SJSA1 (cell line): ENCODE measurements at regions not wholly inside any gene's neighbourhood (a gene's known extent, or its start where the extent isn't known, plus 50 kb on each side); places are given as distances from the start of the nearest gene placed in this dataset.
A peak's percentile ranks its signal among the peaks of the same experiment; 100 is the strongest.
"Not testable (repeated sequence)": the region's sequence is repeated elsewhere in the genome, so short reads cannot be mapped to it uniquely, and the experiment has no call there.

Experiments
- DNase-seq, 2 experiments: peaks; one replicate each; pipeline ENCODE4 v3.0.0-alpha.2; 2015 to 2020; ENCODE audit warnings: low spot score in 2 of 2, low read depth in 1 of 2
- H3K27ac ChIP-seq: fragments of 250-450 bp; sonication (Bioruptor Pico); 2 replicates; pipeline ENCODE4 v1.5.1; 2020; ENCODE audit warnings: mild to moderate bottlenecking, moderate library complexity
- H3K27me3 ChIP-seq: fragments of 250-450 bp; sonication (Bioruptor Pico); replicated peaks from 2 replicates; pipeline ENCODE4 v1.5.1; 2020; ENCODE audit warnings: mild to moderate bottlenecking, moderate library complexity
- H3K36me3 ChIP-seq: fragments of 250-450 bp; sonication (Bioruptor Pico); 2 replicates; pipeline ENCODE4 v1.5.1; 2020; ENCODE audit warnings: mild to moderate bottlenecking
- H3K4me1 ChIP-seq: fragments of 250-450 bp; sonication (Bioruptor Pico); replicated peaks from 2 replicates; pipeline ENCODE4 v1.6.1; 2021; ENCODE audit warnings: mild to moderate bottlenecking
- H3K4me3 ChIP-seq: fragments of 250-450 bp; sonication (Bioruptor Pico); 2 replicates; pipeline ENCODE4 v1.5.1; 2020; ENCODE audit warnings: mild to moderate bottlenecking
- H3K9me3 ChIP-seq: fragments of 250-450 bp; sonication (Bioruptor Pico); replicated peaks from 2 replicates; pipeline ENCODE4 v1.5.1; 2020; ENCODE audit warnings: mild to moderate bottlenecking

- Histone ChIP-seq H3K27me3 (no peaks in the 10 kb centered on the region), H3K9me3 (no peaks in the 10 kb centered on the region), H3K4me3 (no peak overlapping the region), H3K4me1 (no peaks in the 10 kb centered on the region), H3K36me3 (no peaks in the 10 kb centered on the region), H3K27ac (no peak overlapping the region)
- no peak for DNase-seq
These were observed 182.6 kb upstream of the FZD8 start for GRCh38 chr10:35824704-35825103.

GRCh38 chr10:35822316-35822715, 180.2 kb upstream of the FZD8 start:
- Histone ChIP-seq H3K27me3 (no peaks in the 10 kb centered on the region), H3K27ac (no peak overlapping the region), H3K9me3 (no peaks in the 10 kb centered on the region), H3K36me3 (no peaks in the 10 kb centered on the region), H3K4me3 (no peak overlapping the region), H3K4me1 (no peaks in the 10 kb centered on the region)
- DNase-seq, result peak in 1 of 2 experiments; percentile 7

GRCh38 chr10:35821339-35821911, 179.3 kb upstream of the FZD8 start:
- Histone ChIP-seq H3K27me3 (no peaks in the 10 kb centered on the region), H3K4me1 (no peaks in the 10 kb centered on the region), H3K4me3 (no peak overlapping the region), H3K9me3 (no peaks in the 10 kb centered on the region), H3K27ac (no peak overlapping the region), H3K36me3 (no peaks in the 10 kb centered on the region)
- DNase-seq, result peak in 1 of 2 experiments; percentile 17

GRCh38 chr10:35819736-35820135, 177.6 kb upstream of the FZD8 start:
- H3K27ac ChIP-seq, result no peak overlapping the region
- H3K4me1 ChIP-seq, result no peaks in the 10 kb centered on the region
- no peak overlapping the region for H3K4me3 ChIP-seq
- no peaks in the 10 kb centered on the region for H3K9me3 ChIP-seq
- H3K36me3 ChIP-seq, result no peaks in the 10 kb centered on the region
- no peak for DNase-seq
- no peaks in the 10 kb centered on the region for H3K27me3 ChIP-seq

- H3K27me3 ChIP-seq, result no peaks in the 10 kb centered on the region
- no peaks in the 10 kb centered on the region for H3K36me3 ChIP-seq
- no peak for DNase-seq
- no peak overlapping the region for H3K27ac ChIP-seq
- H3K4me1 ChIP-seq, result no peaks in the 10 kb centered on the region
- no peaks in the 10 kb centered on the region for H3K9me3 ChIP-seq
- H3K4me3 ChIP-seq, result no peak overlapping the region
These were observed 176.9 kb upstream of the FZD8 start for GRCh38 chr10:35819011-35819410.

- H3K27me3 ChIP-seq, H3K27ac ChIP-seq, DNase-seq, H3K9me3 ChIP-seq, H3K4me1 ChIP-seq, H3K4me3 ChIP-seq, H3K36me3 ChIP-seq: not testable (repeated sequence)
These were observed 175.0 kb upstream of the FZD8 start for GRCh38 chr10:35817109-35817508.

- DNase-seq, result no peak
- Histone ChIP-seq H3K27ac (no peak overlapping the region), H3K27me3 (no peaks in the 10 kb centered on the region), H3K4me1 (no peaks in the 10 kb centered on the region), H3K4me3 (no peak overlapping the region), H3K9me3 (no peaks in the 10 kb centered on the region; the same call in 1 of the 2 replicates), H3K36me3 (no peaks in the 10 kb centered on the region)
These were observed 171.1 kb upstream of the FZD8 start for GRCh38 chr10:35813219-35813618.

GRCh38 chr10:35808344-35808743, 166.2 kb upstream of the FZD8 start:
- Histone ChIP-seq H3K27ac (no peak overlapping the region), H3K9me3 (no peaks in the 10 kb centered on the region; the same call in 1 of the 2 replicates), H3K36me3 (no peaks in the 10 kb centered on the region), H3K27me3 (no peaks in the 10 kb centered on the region), H3K4me1 (no peaks in the 10 kb centered on the region), H3K4me3 (no peak overlapping the region)
- DNase-seq, result no peak

- Histone ChIP-seq H3K36me3 (no peaks in the 10 kb centered on the region), H3K4me1 (no peaks in the 10 kb centered on the region), H3K27me3 (no peaks in the 10 kb centered on the region; the same call in 1 of the 2 replicates), H3K9me3 (no peaks in the 10 kb centered on the region), H3K27ac (no peak overlapping the region), H3K4me3 (no peak overlapping the region)
- no peak for DNase-seq
These were observed 160.9 kb upstream of the FZD8 start for GRCh38 chr10:35803046-35803445.

GRCh38 chr10:35797187-35797586, 155.1 kb upstream of the FZD8 start:
- Histone ChIP-seq H3K4me3 (no peak overlapping the region), H3K9me3 (no peaks in the 10 kb centered on the region), H3K27ac (no peak overlapping the region), H3K27me3 (no peaks in the 10 kb centered on the region; the same call in 1 of the 2 replicates), H3K4me1 (no peaks in the 10 kb centered on the region), H3K36me3 (no peaks in the 10 kb centered on the region)
- no peak for DNase-seq

GRCh38 chr10:35795131-35795824, 153.2 kb upstream of the FZD8 start:
- H3K27ac ChIP-seq, result no peak overlapping the region
- H3K9me3 ChIP-seq, result no peaks in the 10 kb centered on the region
- H3K4me1 ChIP-seq, result no peaks in the 10 kb centered on the region
- no peaks in the 10 kb centered on the region; the same call in 1 of the 2 replicates for H3K27me3 ChIP-seq
- no peaks in the 10 kb centered on the region for H3K36me3 ChIP-seq
- no peak overlapping the region for H3K4me3 ChIP-seq
- no peak for DNase-seq

GRCh38 chr10:35794703-35795102, 152.6 kb upstream of the FZD8 start:
- 0 out of 2 replicates have a peak, but pooled peaks cover under 1% of the 10 kb centered on the region for H3K4me1 ChIP-seq
- H3K36me3 ChIP-seq, result no peaks in the 10 kb centered on the region
- no peak for DNase-seq
- no peak overlapping the region for H3K4me3 ChIP-seq
- no peaks in the 10 kb centered on the region for H3K9me3 ChIP-seq
- H3K27ac ChIP-seq, result no peak overlapping the region
- H3K27me3 ChIP-seq, result no peaks in the 10 kb centered on the region

- Histone ChIP-seq H3K4me3 (no peak overlapping the region), H3K4me1 (0 out of 2 replicates have a peak, but pooled peaks cover 3% of the 10 kb centered on the region), H3K36me3 (no peaks in the 10 kb centered on the region), H3K9me3 (peaks cover 8% of the 10 kb centered on the region; the same call in 1 of the 2 replicates), H3K27me3 (no peaks in the 10 kb centered on the region), H3K27ac (no peak overlapping the region)
- DNase-seq, result no peak
These were observed 150.2 kb upstream of the FZD8 start for GRCh38 chr10:35792291-35792690.

- no peak overlapping the region for H3K4me3 ChIP-seq
- H3K4me1 ChIP-seq, result 0 out of 2 replicates have a peak, but pooled peaks cover 3% of the 10 kb centered on the region
- H3K27ac ChIP-seq, result no peak overlapping the region
- no peaks in the 10 kb centered on the region for H3K36me3 ChIP-seq
- H3K9me3 ChIP-seq, result peaks cover 8% of the 10 kb centered on the region; the same call in 1 of the 2 replicates
- H3K27me3 ChIP-seq, result no peaks in the 10 kb centered on the region
- peak in 1 of 2 experiments; percentile 39 for DNase-seq
These were observed 147.9 kb upstream of the FZD8 start for GRCh38 chr10:35789996-35790395.
